ENCODE measurements at regions not wholly inside any gene's neighbourhood (a gene's known extent, or its start where the extent isn't known, plus 50 kb on each side); places are given as distances from the start of the nearest gene placed in this dataset.
"Not testable (repeated sequence)": the region's sequence is repeated elsewhere in the genome, so short reads cannot be mapped to it uniquely, and the experiment has no call there.

GRCh38 chrX:46152756-46153155 lies 392.5 kb downstream of the ZNF674 start:
- Histone ChIP-seq H3K9ac (ENCODE audit: low read length) (no peak overlapping the region), H3K9me3 (ENCODE audit: low read length) (no peaks in the 10 kb centered on the region), H3K27me3 (ENCODE audit: insufficient read depth, low read length) (no peaks in the 10 kb centered on the region), H3K9me2 (ENCODE audit: low read depth, low read length) (no peaks in the 10 kb centered on the region), H3K4me1 (ENCODE audit: insufficient read depth, low read length, severe bottlenecking) (no peaks in the 10 kb centered on the region), H3K79me2 (ENCODE audit: insufficient read depth, low read length) (no peaks in the 10 kb centered on the region), H3K27ac (ENCODE audit: low read depth, low read length, poor library complexity, severe bottlenecking) (no peak overlapping the region), H3K4me3 (ENCODE audit: low read depth, low read length, poor library complexity, severe bottlenecking) (no peak overlapping the region), H3F3A (ENCODE audit: insufficient read depth, low read length) (no peaks in the 10 kb centered on the region), H2AFZ (ENCODE audit: low read length) (no peak overlapping the region), H3K4me2 (ENCODE audit: low read length) (no peak overlapping the region), H3K36me3 (ENCODE audit: insufficient read depth, low read length) (no peaks in the 10 kb centered on the region), H4K20me1 (ENCODE audit: insufficient read depth, low read length) (no peaks in the 10 kb centered on the region)
- TF ChIP-seq EZH2 (IDR thresholded peaks at IDR 0.05; ENCODE audit: borderline replicate concordance, low read length) (no peak), CTCF (IDR thresholded peaks at IDR 0.05; ENCODE audit: low read length) (no peak)

- H3K27me3 ChIP-seq (ENCODE audit: insufficient read depth, low read length); H3K9ac ChIP-seq (ENCODE audit: low read length); H3K4me1 ChIP-seq (ENCODE audit: insufficient read depth, low read length, severe bottlenecking); H3K9me3 ChIP-seq (ENCODE audit: low read length); H3K4me3 ChIP-seq (ENCODE audit: low read depth, low read length, poor library complexity, severe bottlenecking); H3K79me2 ChIP-seq (ENCODE audit: insufficient read depth, low read length); H2AFZ ChIP-seq (ENCODE audit: low read length); H3K9me2 ChIP-seq (ENCODE audit: low read depth, low read length); H3F3A ChIP-seq (ENCODE audit: insufficient read depth, low read length); H3K27ac ChIP-seq (ENCODE audit: low read depth, low read length, poor library complexity, severe bottlenecking); H4K20me1 ChIP-seq (ENCODE audit: insufficient read depth, low read length); H3K4me2 ChIP-seq (ENCODE audit: low read length); H3K36me3 ChIP-seq (ENCODE audit: insufficient read depth, low read length): not testable (repeated sequence)
Measured at GRCh38 chrX:46151332-46151731, 393.9 kb downstream of the ZNF674 start.

- Histone ChIP-seq H3K9me3 (ENCODE audit: low read length) (no peaks in the 10 kb centered on the region), H3F3A (ENCODE audit: insufficient read depth, low read length) (no peaks in the 10 kb centered on the region), H3K9ac (ENCODE audit: low read length) (no peak overlapping the region), H4K20me1 (ENCODE audit: insufficient read depth, low read length) (no peaks in the 10 kb centered on the region), H2AFZ (ENCODE audit: low read length) (no peak overlapping the region), H3K9me2 (ENCODE audit: low read depth, low read length) (no peaks in the 10 kb centered on the region), H3K4me3 (ENCODE audit: low read depth, low read length, poor library complexity, severe bottlenecking) (no peak overlapping the region), H3K36me3 (ENCODE audit: insufficient read depth, low read length) (no peaks in the 10 kb centered on the region), H3K4me2 (ENCODE audit: low read length) (no peak overlapping the region), H3K4me1 (ENCODE audit: insufficient read depth, low read length, severe bottlenecking) (no peaks in the 10 kb centered on the region), H3K27me3 (ENCODE audit: insufficient read depth, low read length) (no peaks in the 10 kb centered on the region), H3K79me2 (ENCODE audit: insufficient read depth, low read length) (no peaks in the 10 kb centered on the region), H3K27ac (ENCODE audit: low read depth, low read length, poor library complexity, severe bottlenecking) (no peak overlapping the region)
- TF ChIP-seq CTCF (IDR thresholded peaks at IDR 0.05; ENCODE audit: low read length): no peak
- TF ChIP-seq EZH2 (IDR thresholded peaks at IDR 0.05; ENCODE audit: borderline replicate concordance, low read length): no peak
Measured at GRCh38 chrX:46144566-46144965, 400.7 kb downstream of the ZNF674 start.

GRCh38 chrX:46140272-46140671 lies 404.9 kb downstream of the ZNF674 start:
- Histone ChIP-seq H2AFZ (ENCODE audit: low read length) (no peak overlapping the region), H3F3A (ENCODE audit: insufficient read depth, low read length) (no peaks in the 10 kb centered on the region), H3K4me1 (ENCODE audit: insufficient read depth, low read length, severe bottlenecking) (no peaks in the 10 kb centered on the region), H3K9ac (ENCODE audit: low read length) (no peak overlapping the region), H4K20me1 (ENCODE audit: insufficient read depth, low read length) (no peaks in the 10 kb centered on the region), H3K4me2 (ENCODE audit: low read length) (no peak overlapping the region), H3K9me2 (ENCODE audit: low read depth, low read length) (no peaks in the 10 kb centered on the region), H3K9me3 (ENCODE audit: low read length) (no peaks in the 10 kb centered on the region), H3K27me3 (ENCODE audit: insufficient read depth, low read length) (no peaks in the 10 kb centered on the region), H3K36me3 (ENCODE audit: insufficient read depth, low read length) (no peaks in the 10 kb centered on the region), H3K27ac (ENCODE audit: low read depth, low read length, poor library complexity, severe bottlenecking) (no peak overlapping the region), H3K4me3 (ENCODE audit: low read depth, low read length, poor library complexity, severe bottlenecking) (no peak overlapping the region), H3K79me2 (ENCODE audit: insufficient read depth, low read length) (no peaks in the 10 kb centered on the region)
- TF ChIP-seq EZH2 (IDR thresholded peaks at IDR 0.05; ENCODE audit: borderline replicate concordance, low read length): no peak
- TF ChIP-seq CTCF (IDR thresholded peaks at IDR 0.05; ENCODE audit: low read length): no peak

All from OCI-LY1 (cell line).